H9 (cell line): ENCODE measurements at regions not wholly inside any gene's neighbourhood (a gene's known extent, or its start where the extent isn't known, plus 50 kb on each side); places are given as distances from the start of the nearest gene placed in this dataset.

Experiments
- DNase-seq: peaks from one replicate; pipeline ENCODE4 v3.0.0-alpha.2; 2017
- H2AFZ ChIP-seq: one replicate; pipeline ENCODE4 v1.6.1; 2013; ENCODE audit warnings: mild to moderate bottlenecking, low read length, control low read depth, moderate library complexity
- H2AK5ac ChIP-seq: 2 replicates; pipeline ENCODE4 v1.6.1; 2013; ENCODE audit warnings: low read length, control low read depth, mixed read lengths; ENCODE audit not compliant: insufficient read length
- H2BK120ac ChIP-seq: one replicate; pipeline ENCODE4 v1.6.1; 2013; ENCODE audit warnings: low read depth, mild to moderate bottlenecking, low read length, control low read depth, inconsistent platforms; ENCODE audit not compliant: poor library complexity, severe bottlenecking
- H2BK12ac ChIP-seq: 2 replicates; pipeline ENCODE4 v1.6.1; 2013; ENCODE audit warnings: low read length, control low read depth, mixed read lengths, low read depth; ENCODE audit not compliant: insufficient read length
- H2BK15ac ChIP-seq: 2 replicates; pipeline ENCODE4 v1.6.1; 2013; ENCODE audit warnings: low read depth, low read length, control low read depth
- H2BK20ac ChIP-seq: one replicate; pipeline ENCODE4 v1.6.1; 2013; ENCODE audit warnings: low read depth, mild to moderate bottlenecking, low read length, control low read depth, inconsistent platforms; ENCODE audit not compliant: poor library complexity, severe bottlenecking
- H2BK5ac ChIP-seq: 2 replicates; pipeline ENCODE4 v1.6.1; 2013; ENCODE audit warnings: low read length, control low read depth, mixed read lengths; ENCODE audit not compliant: insufficient read length
- H3K14ac ChIP-seq: 2 replicates; pipeline ENCODE4 v1.6.1; 2013; ENCODE audit warnings: low read length, control low read depth; ENCODE audit not compliant: insufficient read depth
- H3K18ac ChIP-seq: 2 replicates; pipeline ENCODE4 v1.6.1; 2013; ENCODE audit warnings: low read depth, mild to moderate bottlenecking, mixed read lengths, low read length, control low read depth; ENCODE audit not compliant: insufficient read length
- H3K23ac ChIP-seq: 2 replicates; pipeline ENCODE4 v1.6.1; 2013; ENCODE audit warnings: low read length, control low read depth, mixed read lengths, low read depth; ENCODE audit not compliant: insufficient read length
- H3K23me2 ChIP-seq: 2 replicates; pipeline ENCODE4 v1.6.1; 2013; ENCODE audit warnings: low read depth, mild to moderate bottlenecking, mixed read lengths, low read length, control low read depth; ENCODE audit not compliant: insufficient read length, poor library complexity, severe bottlenecking
- H3K27ac ChIP-seq: 2 replicates; pipeline ENCODE4 v1.5.1; 2013; ENCODE audit warnings: low read length, control low read depth, mixed read lengths, low read depth; ENCODE audit not compliant: insufficient read length
- H3K27me3 ChIP-seq: 2 replicates; pipeline ENCODE4 v1.6.1; 2013; ENCODE audit warnings: low read length, control low read depth, inconsistent platforms; ENCODE audit not compliant: insufficient read depth
- H3K4ac ChIP-seq: 2 replicates; pipeline ENCODE4 v1.6.1; 2013; ENCODE audit warnings: low read depth, mild to moderate bottlenecking, control low read depth, inconsistent platforms, low read length, moderate library complexity
- H3K4me1 ChIP-seq: 2 replicates; pipeline ENCODE4 v1.6.1; 2013; ENCODE audit warnings: low read length, control low read depth, inconsistent platforms; ENCODE audit not compliant: insufficient read depth
- H3K4me2 ChIP-seq: 2 replicates; pipeline ENCODE4 v1.6.1; 2013; ENCODE audit warnings: low read length, control low read depth, mixed read lengths; ENCODE audit not compliant: insufficient read length, insufficient read depth
- H3K56ac ChIP-seq: 2 replicates; pipeline ENCODE4 v1.6.1; 2013; ENCODE audit warnings: low read depth, mild to moderate bottlenecking, mixed read lengths, low read length, control low read depth; ENCODE audit not compliant: insufficient read length
- H3K79me1 ChIP-seq: 2 replicates; pipeline ENCODE4 v1.6.1; 2013; ENCODE audit warnings: low read depth, mild to moderate bottlenecking, moderate library complexity, low read length, control low read depth, inconsistent platforms; ENCODE audit not compliant: insufficient read depth, poor library complexity, severe bottlenecking
- H3K79me2 ChIP-seq: 2 replicates; pipeline ENCODE4 v1.6.1; 2013; ENCODE audit warnings: low read length, control low read depth, inconsistent platforms; ENCODE audit not compliant: insufficient read depth
- H3K9ac ChIP-seq: 2 replicates; pipeline ENCODE4 v1.6.1; 2013; ENCODE audit warnings: low read length, control low read depth, mixed read lengths; ENCODE audit not compliant: insufficient read length; ENCODE audit errors: extremely low read depth
- H3K9me3 ChIP-seq: one replicate; pipeline ENCODE4 v1.6.1; 2013; ENCODE audit warnings: low read depth, low read length, inconsistent platforms; ENCODE audit not compliant: control insufficient read depth
- H3T11ph ChIP-seq: one replicate; pipeline ENCODE4 v1.6.1; 2013; ENCODE audit warnings: mild to moderate bottlenecking, low read length, control low read depth, inconsistent platforms
- H4K20me1 ChIP-seq: one replicate; pipeline ENCODE4 v1.6.1; 2013; ENCODE audit not compliant: control insufficient read depth, insufficient read length, insufficient read depth
- H4K5ac ChIP-seq: 2 replicates; pipeline ENCODE4 v1.6.1; 2013; ENCODE audit warnings: low read depth, mild to moderate bottlenecking, mixed read lengths, low read length, control low read depth; ENCODE audit not compliant: insufficient read length
- H4K8ac ChIP-seq: replicated peaks from 2 replicates; pipeline ENCODE4 v1.6.1; 2013; ENCODE audit warnings: low read length, control low read depth, mixed read lengths, low read depth; ENCODE audit not compliant: insufficient read length
- H4K91ac ChIP-seq: 2 replicates; pipeline ENCODE4 v1.6.1; 2013; ENCODE audit warnings: low read depth, mild to moderate bottlenecking, moderate library complexity, mixed read lengths, low read length, control low read depth; ENCODE audit not compliant: insufficient read length
- H3K27ac Mint-ChIP-seq, 3 experiments: 2 replicates in 2 of 3; 3 replicates in 1 of 3; pipeline ENCODE4 v1.8.0; 2020 to 2021; ENCODE audit warnings: mixed read lengths in 3 of 3, mild to moderate bottlenecking in 1 of 3, moderate library complexity in 1 of 3
- H3K27me3 Mint-ChIP-seq: 2 replicates; pipeline ENCODE4 v1.8.0; 2021; ENCODE audit warnings: low read depth, mild to moderate bottlenecking, moderate library complexity, mixed read lengths
- H3K36me3 Mint-ChIP-seq, 3 experiments: 2 replicates in 2 of 3; 3 replicates in 1 of 3; pipeline ENCODE4 v1.8.0; 2020 to 2021; ENCODE audit warnings: low read depth in 3 of 3, mixed read lengths in 3 of 3; ENCODE audit not compliant: insufficient read depth in 1 of 3
- H3K4me1 Mint-ChIP-seq, 2 experiments: 2 replicates each; pipeline ENCODE4 v1.8.0; 2020; ENCODE audit warnings: mixed read lengths in 2 of 2
- H3K4me3 Mint-ChIP-seq, 2 experiments: 2 replicates in 1 of 2; 3 replicates in 1 of 2; pipeline ENCODE4 v1.8.0; 2020 to 2021; ENCODE audit warnings: mild to moderate bottlenecking in 2 of 2, mixed read lengths in 2 of 2, moderate library complexity in 1 of 2
- H3K9me3 Mint-ChIP-seq, 2 experiments: 2 replicates in 1 of 2; 3 replicates in 1 of 2; pipeline ENCODE4 v1.8.0; 2020; ENCODE audit warnings: mild to moderate bottlenecking in 2 of 2, mixed read lengths in 2 of 2, moderate library complexity in 1 of 2
- WGBS: extraction: QIAGEN DNeasy Blood & Tissue Kit; methylation state at CpG from one replicate; pipeline ENCODE4 v1.1.7; 2013; ENCODE audit warnings: missing lambda C conversion rate, low lambda C conversion rate, mixed read lengths; ENCODE audit not compliant: insufficient read length; ENCODE audit errors: extremely low coverage; 5-methylcytosine and 5-hydroxymethylcytosine counted together
- TF ChIP-seq, protein P1 (sequence below): fragments of 200-600 bp; sonication (generic); conservative IDR thresholded peaks from 3 replicates; pipeline ENCODE4 v1.8.0; 2021; ENCODE audit warnings: antibody characterized with exemption, mild to moderate bottlenecking

DNA sequence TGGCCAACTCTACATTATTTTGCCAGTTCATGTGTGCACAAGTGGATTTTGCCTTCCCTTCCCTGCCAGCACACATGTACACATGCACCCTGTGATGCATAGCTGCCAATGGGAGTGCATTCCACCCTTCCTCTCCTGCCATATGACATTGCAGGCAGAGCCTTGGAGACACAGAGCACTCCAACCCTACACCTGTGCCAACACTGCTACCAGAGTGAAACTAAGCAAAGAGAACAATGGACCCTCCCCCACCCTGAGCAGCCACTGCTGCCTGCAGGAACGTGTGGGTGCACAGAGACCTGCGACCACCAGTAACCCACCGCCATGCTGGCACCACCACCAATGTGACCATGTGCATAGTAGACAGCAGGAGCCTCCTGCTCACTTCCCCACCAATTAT, 78.4 kb downstream of the ITM2A start:
- H3K4me1 Mint-ChIP-seq, result peaks cover 16 to 20% of the 10 kb centered on the region in 2 experiments
- peaks cover 77% of the 10 kb centered on the region in 2 experiments for H3K9me3 Mint-ChIP-seq
- H3K27me3 Mint-ChIP-seq, result peaks cover 2% of the 10 kb centered on the region; the same call in 1 of the 2 replicates

More for the DNA sequence above, 78.4 kb downstream of the ITM2A start:
- Histone ChIP-seq H3K4ac (no peak overlapping the region), H3T11ph (no peak overlapping the region), H3K18ac (no peak overlapping the region), H3K14ac (no peak overlapping the region), H3K27ac (no peak overlapping the region), H2BK5ac (no peak overlapping the region), H3K4me2 (no peak overlapping the region), H2BK15ac (no peak overlapping the region), H4K8ac (no peak overlapping the region), H3K9ac (no peak overlapping the region), H2AFZ (no peak overlapping the region), H3K4me1 (no peaks in the 10 kb centered on the region), H4K20me1 (no peaks in the 10 kb centered on the region), H3K79me1 (no peaks in the 10 kb centered on the region), H3K79me2 (no peaks in the 10 kb centered on the region), H2BK120ac (no peak overlapping the region), H3K9me3 (peaks cover 39% of the 10 kb centered on the region), H3K23ac (no peak overlapping the region), H3K27me3 (no peaks in the 10 kb centered on the region), H2BK20ac (no peak overlapping the region), H4K5ac (no peak overlapping the region), H3K23me2 (no peaks in the 10 kb centered on the region), H3K56ac (no peak overlapping the region), H2BK12ac (no peak overlapping the region), H2AK5ac (no peak overlapping the region), H4K91ac (no peak overlapping the region)
- DNase-seq, result no peak
- WGBS, result no CpG with 5 or more reads among the region's 3 CpGs
- H3K27ac Mint-ChIP-seq, result no peak overlapping the region
- H3K4me3 Mint-ChIP-seq, result no peak overlapping the region
- TF ChIP-seq, protein P1, sequence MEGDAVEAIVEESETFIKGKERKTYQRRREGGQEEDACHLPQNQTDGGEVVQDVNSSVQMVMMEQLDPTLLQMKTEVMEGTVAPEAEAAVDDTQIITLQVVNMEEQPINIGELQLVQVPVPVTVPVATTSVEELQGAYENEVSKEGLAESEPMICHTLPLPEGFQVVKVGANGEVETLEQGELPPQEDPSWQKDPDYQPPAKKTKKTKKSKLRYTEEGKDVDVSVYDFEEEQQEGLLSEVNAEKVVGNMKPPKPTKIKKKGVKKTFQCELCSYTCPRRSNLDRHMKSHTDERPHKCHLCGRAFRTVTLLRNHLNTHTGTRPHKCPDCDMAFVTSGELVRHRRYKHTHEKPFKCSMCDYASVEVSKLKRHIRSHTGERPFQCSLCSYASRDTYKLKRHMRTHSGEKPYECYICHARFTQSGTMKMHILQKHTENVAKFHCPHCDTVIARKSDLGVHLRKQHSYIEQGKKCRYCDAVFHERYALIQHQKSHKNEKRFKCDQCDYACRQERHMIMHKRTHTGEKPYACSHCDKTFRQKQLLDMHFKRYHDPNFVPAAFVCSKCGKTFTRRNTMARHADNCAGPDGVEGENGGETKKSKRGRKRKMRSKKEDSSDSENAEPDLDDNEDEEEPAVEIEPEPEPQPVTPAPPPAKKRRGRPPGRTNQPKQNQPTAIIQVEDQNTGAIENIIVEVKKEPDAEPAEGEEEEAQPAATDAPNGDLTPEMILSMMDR, result no peak
- peaks cover 0 to 3% (median 0%) of the 10 kb centered on the region in 3 experiments; a peak in 3 of 7 replicates for H3K36me3 Mint-ChIP-seq
